Dermis microvascular lymphatic vessel endothelial cell (primary cell): ENCODE measurements at regions not wholly inside any gene's neighbourhood (a gene's known extent, or its start where the extent isn't known, plus 50 kb on each side); places are given as distances from the start of the nearest gene placed in this dataset.
"Not testable (repeated sequence)": the region's sequence is repeated elsewhere in the genome, so short reads cannot be mapped to it uniquely, and the experiment has no call there.

ENCODE experiments used
- DNase-seq, 2 donors: peaks; one replicate each; pipeline versions ENCODE4 v3.0.0 to v3.0.0-alpha.2; 2010; ENCODE audit warnings: low read depth in 2 of 2

GRCh38 chr6:21914121-21914973 is 320.8 kb downstream of the SOX4 start:
- DNase-seq: peak in 1 of 2 donors; percentile 88

- peak in 1 of 2 donors; percentile 40 for DNase-seq
Observed at GRCh38 chr6:21915707-21916260, 322.2 kb downstream of the SOX4 start.

GRCh38 chr6:21918041-21918440 is 324.5 kb downstream of the SOX4 start:
- no peak for DNase-seq

- no peak for DNase-seq
Observed at GRCh38 chr6:21918666-21919065, 325.1 kb downstream of the SOX4 start.

GRCh38 chr6:21922086-21922485 is 328.5 kb downstream of the SOX4 start:
- no peak for DNase-seq

GRCh38 chr6:21924002-21924401 is 330.5 kb downstream of the SOX4 start:
- DNase-seq: no peak

GRCh38 chr6:21928827-21929226 is 335.3 kb downstream of the SOX4 start:
- no peak for DNase-seq

GRCh38 chr6:21931641-21932335 is 338.2 kb downstream of the SOX4 start:
- DNase-seq: no peak

GRCh38 chr6:21933351-21933750 is 339.8 kb downstream of the SOX4 start:
- DNase-seq: peak in 1 of 2 donors; percentile 64

GRCh38 chr6:21935142-21935541 is 341.6 kb downstream of the SOX4 start:
- DNase-seq: no peak

GRCh38 chr6:21935561-21936028 is 342.0 kb downstream of the SOX4 start:
- DNase-seq: peak; percentile 14 to 52

- no peak for DNase-seq
Observed at GRCh38 chr6:21937466-21937865, 343.9 kb downstream of the SOX4 start.

- peak in 1 of 2 donors; percentile 54 for DNase-seq
Observed at GRCh38 chr6:21939066-21939465, 345.5 kb downstream of the SOX4 start.

GRCh38 chr6:21941926-21942325 is 348.4 kb downstream of the SOX4 start:
- DNase-seq: no peak

- peak in 1 of 2 donors; percentile 36 for DNase-seq
Observed at GRCh38 chr6:21942897-21943296, 349.3 kb downstream of the SOX4 start.

GRCh38 chr6:21946298-21946783 is 350.5 kb downstream of the PRL start:
- no peak for DNase-seq

- not testable (repeated sequence) for DNase-seq
Observed at GRCh38 chr6:21947227-21947626, 349.6 kb downstream of the PRL start.

- peak; percentile 67 to 91 for DNase-seq
Observed at GRCh38 chr6:21947731-21948386, 349.0 kb downstream of the PRL start.

GRCh38 chr6:21949211-21949801 is 347.5 kb downstream of the PRL start:
- no peak for DNase-seq

GRCh38 chr6:21952367-21952766 is 344.5 kb downstream of the PRL start:
- DNase-seq: no peak
